GM19023 (cell line): ENCODE measurements at regions not wholly inside any gene's neighbourhood (a gene's known extent, or its start where the extent isn't known, plus 50 kb on each side); places are given as distances from the start of the nearest gene placed in this dataset.

Experiments used
- ATAC-seq: cut with Tn5 transposase; IDR thresholded peaks from one replicate; pipeline ENCODE4 v1.9.1; 2021; ENCODE audit warnings: mild to moderate bottlenecking, moderate library complexity; ENCODE audit not compliant: unreplicated experiment

- no peak for ATAC-seq
Measured at GRCh38 chr11:81472646-81473045, 1261.0 kb downstream of the FAM181B start.

- no peak for ATAC-seq
Measured at GRCh38 chr11:81470446-81470845, 1263.2 kb downstream of the FAM181B start.

GRCh38 chr11:81459766-81460306 is 1273.8 kb downstream of the FAM181B start:
- no peak for ATAC-seq

GRCh38 chr11:81449588-81450156 is 1284.0 kb downstream of the FAM181B start:
- no peak for ATAC-seq

- no peak for ATAC-seq
Measured at GRCh38 chr11:81444297-81444696, 1289.4 kb downstream of the FAM181B start.

GRCh38 chr11:81432333-81432732 is 1301.3 kb downstream of the FAM181B start:
- no peak for ATAC-seq

- ATAC-seq = no peak
Measured at GRCh38 chr11:81424822-81425221, 1308.8 kb downstream of the FAM181B start.

GRCh38 chr11:81422402-81422801 is 1311.3 kb downstream of the FAM181B start:
- ATAC-seq = no peak

- no peak for ATAC-seq
Measured at GRCh38 chr11:81421251-81421860, 1312.3 kb downstream of the FAM181B start.

- ATAC-seq = no peak
Measured at GRCh38 chr11:81420668-81421250, 1312.9 kb downstream of the FAM181B start.

- no peak for ATAC-seq
Measured at GRCh38 chr11:81397316-81397715, 1336.3 kb downstream of the FAM181B start.

- no peak for ATAC-seq
Measured at GRCh38 chr11:81394311-81394710, 1339.4 kb downstream of the FAM181B start.

- ATAC-seq = no peak
Measured at GRCh38 chr11:81388326-81388725, 1345.3 kb downstream of the FAM181B start.

GRCh38 chr11:81380395-81380794 is 1353.3 kb downstream of the FAM181B start:
- no peak for ATAC-seq

GRCh38 chr11:81377418-81377817 is 1356.2 kb downstream of the FAM181B start:
- ATAC-seq = no peak

GRCh38 chr11:81373986-81374385 is 1359.7 kb downstream of the FAM181B start:
- ATAC-seq = no peak

GRCh38 chr11:81368192-81368591 is 1365.5 kb downstream of the FAM181B start:
- no peak for ATAC-seq

GRCh38 chr11:81365496-81365895 is 1368.2 kb downstream of the FAM181B start:
- ATAC-seq = no peak

GRCh38 chr11:81359476-81359875 is 1374.2 kb downstream of the FAM181B start:
- ATAC-seq = no peak

- no peak for ATAC-seq
Measured at GRCh38 chr11:81345609-81346008, 1388.1 kb downstream of the FAM181B start.

GRCh38 chr11:81342966-81343365 is 1390.7 kb downstream of the FAM181B start:
- ATAC-seq = no peak

GRCh38 chr11:81340225-81340624 is 1393.4 kb downstream of the FAM181B start:
- ATAC-seq = no peak
